PC-9 (cell line): ENCODE measurements at regions not wholly inside any gene's neighbourhood (a gene's known extent, or its start where the extent isn't known, plus 50 kb on each side); places are given as distances from the start of the nearest gene placed in this dataset.

Source experiments
- BruUV-seq: library from RNA; stranded (reverse); fragments of 400-500 nt; replicated peaks from 2 replicates; lab custom pipeline; 2021; lab: Mats Ljungman, UMichigan
- CTCF ChIA-PET: fragments of 300-600 bp; sonication (Branson Sonifier 250); formaldehyde crosslinking; loops from one replicate; lab custom pipeline; 2022; ENCODE audit warnings: antibody characterized with exemption; lab: Charles Lee
- POLR2A ChIA-PET: fragments of 300-600 bp; sonication (Branson Sonifier 250); formaldehyde crosslinking; loops from one replicate; lab custom pipeline; 2022; ENCODE audit warnings: antibody characterized with exemption; ENCODE audit not compliant: unreplicated experiment; lab: Charles Lee
- DNase-seq, 2 experiments: peaks; one replicate each; pipeline versions ENCODE4 v3.0.0 to v3.0.0-alpha.2; 2015 to 2022; ENCODE audit warnings: mixed read lengths in 1 of 2
- H2AFZ ChIP-seq: fragments of 200-600 bp; sonication (generic); 2 replicates; pipeline ENCODE4 v1.8.1; 2017; ENCODE audit warnings: antibody characterized with exemption
- H3F3A ChIP-seq: fragments of 200-600 bp; sonication (generic); 2 replicates; pipeline ENCODE4 v1.8.1; 2017; ENCODE audit warnings: antibody characterized with exemption, mild to moderate bottlenecking, low read depth; ENCODE audit not compliant: insufficient read depth
- H3K27ac ChIP-seq: fragments of 200-600 bp; sonication (generic); 2 replicates; pipeline ENCODE4 v1.6.1; 2016; ENCODE audit warnings: mixed run types
- H3K27me3 ChIP-seq: fragments of 200-600 bp; sonication (generic); 2 replicates; pipeline ENCODE4 v1.6.1; 2016; ENCODE audit warnings: low read depth, mixed run types; ENCODE audit not compliant: insufficient read depth
- H3K36me3 ChIP-seq: fragments of 200-600 bp; sonication (generic); 2 replicates; pipeline ENCODE4 v1.6.1; 2016; ENCODE audit warnings: low read depth, mixed run types
- H3K4me1 ChIP-seq: fragments of 200-600 bp; sonication (generic); replicated peaks from 2 replicates; pipeline ENCODE4 v1.6.1; 2016; ENCODE audit warnings: mixed run types; ENCODE audit not compliant: insufficient read depth
- H3K4me2 ChIP-seq: fragments of 200-600 bp; sonication (generic); 2 replicates; pipeline ENCODE4 v1.6.1; 2017; ENCODE audit warnings: mixed run types
- H3K4me3 ChIP-seq: fragments of 200-600 bp; sonication (generic); 2 replicates; pipeline ENCODE4 v1.6.1; 2016; ENCODE audit warnings: mixed run types
- H3K79me2 ChIP-seq: fragments of 200-600 bp; sonication (generic); 2 replicates; pipeline ENCODE4 v1.6.1; 2017; ENCODE audit warnings: low read depth, mixed run types
- H3K9me2 ChIP-seq: fragments of 200-600 bp; sonication (generic); 2 replicates; pipeline ENCODE4 v1.8.1; 2017; ENCODE audit warnings: mild to moderate bottlenecking; ENCODE audit not compliant: insufficient read depth
- H3K9me3 ChIP-seq: fragments of 200-600 bp; sonication (generic); 2 replicates; pipeline ENCODE4 v1.8.1; 2016; ENCODE audit warnings: low read depth; ENCODE audit not compliant: insufficient read depth
- H4K20me1 ChIP-seq: fragments of 200-600 bp; sonication (generic); 2 replicates; pipeline ENCODE4 v1.8.1; 2017; ENCODE audit not compliant: insufficient read depth
- EZH2 ChIP-seq: fragments of 200-600 bp; sonication (generic); IDR thresholded peaks from 2 replicates; pipeline ENCODE4 v1.8.0; 2017; ENCODE audit warnings: antibody characterized with exemption, low read depth
- intact Hi-C: fragments of 100-400 bp; cut with micrococcal nuclease; formaldehyde crosslinking; loops from one replicate; pipeline ENCODE4 v1.10.0; 2022; ENCODE audit not compliant: unreplicated experiment
- TF ChIP-seq, protein P1 (sequence below): fragments of 200-600 bp; sonication (generic); conservative IDR thresholded peaks from 2 replicates; pipeline ENCODE4 v1.6.1; 2017; ENCODE audit warnings: mixed run types, antibody characterized with exemption, mild to moderate bottlenecking, moderate library complexity

DNA sequence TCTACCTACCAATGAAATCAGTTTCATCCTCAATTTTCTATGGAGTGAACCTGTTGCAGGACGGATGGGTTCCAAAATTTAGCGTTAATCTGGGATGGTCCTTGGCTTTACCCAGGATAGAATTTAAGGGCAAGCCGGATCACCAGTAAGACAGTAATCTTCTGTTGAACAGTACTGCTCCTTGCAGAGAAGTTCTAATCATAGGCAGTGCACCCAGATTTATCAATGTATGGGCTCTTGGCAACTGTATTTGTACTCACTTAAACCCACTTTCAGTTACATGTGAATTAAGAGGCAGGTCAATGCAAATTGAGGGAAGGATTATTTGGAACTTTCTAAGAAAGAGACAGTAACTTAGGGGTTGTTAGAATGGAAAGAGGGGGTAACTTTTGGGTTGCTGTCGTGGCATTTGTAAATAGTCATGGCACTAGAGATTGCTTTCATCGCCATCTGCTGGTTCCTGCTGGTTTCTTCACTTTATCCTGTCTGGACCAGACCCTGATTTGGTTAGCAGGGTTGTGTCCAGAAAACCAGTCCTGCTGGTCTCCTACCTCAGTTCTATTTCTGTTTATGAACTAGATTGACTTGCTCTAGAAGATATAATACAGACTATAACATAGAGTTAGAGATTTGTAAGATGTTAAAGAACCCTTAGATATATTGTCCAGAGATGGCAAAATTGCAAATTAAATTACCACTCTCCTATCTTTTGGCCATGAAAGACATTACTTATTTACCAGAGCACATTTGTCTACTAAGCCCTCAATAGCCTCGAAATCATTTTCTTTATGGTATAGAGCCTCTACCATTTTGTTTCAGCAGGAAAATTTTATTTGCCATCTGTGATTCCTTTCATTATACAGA lies 646.3 kb downstream of the UTRN start:
- Histone ChIP-seq H3K4me1 (0 out of 2 replicates have a peak, but pooled peaks cover 11% of the 10 kb centered on the region), H3K36me3 (no peaks in the 10 kb centered on the region), H3K4me2 (0 out of 2 replicates have a peak overlapping the region, but pooled peaks have one; percentile 26), H3K9me3 (peaks cover 8% of the 10 kb centered on the region; the same call in 1 of the 2 replicates), H3K27me3 (no peaks in the 10 kb centered on the region), H3K4me3 (no peak overlapping the region), H3K9me2 (no peaks in the 10 kb centered on the region), H3F3A (no peaks in the 10 kb centered on the region), H4K20me1 (no peaks in the 10 kb centered on the region), H3K79me2 (no peaks in the 10 kb centered on the region), H2AFZ (no peak overlapping the region), H3K27ac (no peak overlapping the region)
- no peak for TF ChIP-seq EZH2
- TF ChIP-seq, protein P1, sequence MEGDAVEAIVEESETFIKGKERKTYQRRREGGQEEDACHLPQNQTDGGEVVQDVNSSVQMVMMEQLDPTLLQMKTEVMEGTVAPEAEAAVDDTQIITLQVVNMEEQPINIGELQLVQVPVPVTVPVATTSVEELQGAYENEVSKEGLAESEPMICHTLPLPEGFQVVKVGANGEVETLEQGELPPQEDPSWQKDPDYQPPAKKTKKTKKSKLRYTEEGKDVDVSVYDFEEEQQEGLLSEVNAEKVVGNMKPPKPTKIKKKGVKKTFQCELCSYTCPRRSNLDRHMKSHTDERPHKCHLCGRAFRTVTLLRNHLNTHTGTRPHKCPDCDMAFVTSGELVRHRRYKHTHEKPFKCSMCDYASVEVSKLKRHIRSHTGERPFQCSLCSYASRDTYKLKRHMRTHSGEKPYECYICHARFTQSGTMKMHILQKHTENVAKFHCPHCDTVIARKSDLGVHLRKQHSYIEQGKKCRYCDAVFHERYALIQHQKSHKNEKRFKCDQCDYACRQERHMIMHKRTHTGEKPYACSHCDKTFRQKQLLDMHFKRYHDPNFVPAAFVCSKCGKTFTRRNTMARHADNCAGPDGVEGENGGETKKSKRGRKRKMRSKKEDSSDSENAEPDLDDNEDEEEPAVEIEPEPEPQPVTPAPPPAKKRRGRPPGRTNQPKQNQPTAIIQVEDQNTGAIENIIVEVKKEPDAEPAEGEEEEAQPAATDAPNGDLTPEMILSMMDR = peak; percentile 78
- POLR2A ChIA-PET = no interaction called here
- BruUV-seq = no TSS peak
- CTCF ChIA-PET = no interaction called here
- DNase-seq = peak; percentile 30 to 49
- intact Hi-C loops = loop anchor here (2.0 to 5.0 kb wide), 4 partner anchors 97 to 347 kb away; no protein-coding TSS in a partner anchor

DNA sequence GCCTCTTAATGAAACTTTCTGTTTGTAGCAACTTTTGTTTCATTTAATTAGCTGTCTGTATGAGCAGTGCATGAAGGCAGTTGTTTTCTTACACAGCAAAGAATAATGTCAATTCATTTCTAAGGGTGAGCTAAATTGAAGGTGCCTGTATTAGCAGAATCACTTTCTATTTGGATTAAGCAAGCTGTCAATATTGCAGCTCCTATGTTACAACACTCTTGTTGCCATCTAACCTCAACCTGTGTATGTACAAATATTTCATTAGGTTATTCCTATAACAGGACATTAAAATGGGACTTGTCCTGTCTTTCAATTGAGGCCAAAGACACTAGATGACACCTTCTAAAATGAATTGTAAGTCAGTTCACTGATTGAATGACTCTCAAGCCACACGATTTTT lies 647.5 kb downstream of the UTRN start:
- H3K36me3 ChIP-seq = no peaks in the 10 kb centered on the region
- CTCF ChIA-PET = no interaction called here

DNA sequence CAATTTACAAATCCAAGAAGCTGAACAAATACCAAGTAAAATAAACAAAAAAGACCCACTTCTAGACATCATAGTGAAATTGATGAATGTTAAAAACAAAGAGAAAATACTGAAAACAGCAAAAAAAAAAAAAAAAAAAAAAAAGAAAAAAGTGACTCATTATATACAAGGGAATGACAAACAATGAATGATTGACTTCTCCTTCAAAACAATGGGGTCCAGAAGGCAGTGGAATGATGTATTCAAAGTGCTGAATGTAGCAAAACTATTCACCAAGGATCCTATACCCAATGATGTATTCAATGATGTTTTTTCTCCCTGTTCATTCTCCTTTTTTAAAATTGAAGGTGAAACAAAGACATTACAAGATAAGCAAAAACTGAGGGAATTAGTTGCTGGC lies 650.0 kb downstream of the UTRN start:
- intact Hi-C loops = no loop called here
- Histone ChIP-seq H3K9me2 (no peaks in the 10 kb centered on the region), H3K4me3 (no peak overlapping the region), H3K79me2 (no peaks in the 10 kb centered on the region), H3K4me2 (no peak overlapping the region), H3K27ac (no peak overlapping the region), H3K36me3 (no peaks in the 10 kb centered on the region), H4K20me1 (no peaks in the 10 kb centered on the region), H3K4me1 (0 out of 2 replicates have a peak, but pooled peaks cover 11% of the 10 kb centered on the region), H3K9me3 (peaks cover 8% of the 10 kb centered on the region; the same call in 1 of the 2 replicates), H2AFZ (no peak overlapping the region), H3K27me3 (no peaks in the 10 kb centered on the region), H3F3A (no peaks in the 10 kb centered on the region)
- DNase-seq = no peak
- TF ChIP-seq, protein P1 = no peak
- no peak for TF ChIP-seq EZH2
- ChIA-PET POLR2A (no interaction called here), CTCF (no interaction called here)
- no TSS peak for BruUV-seq

More for the DNA sequence above, 647.5 kb downstream of the UTRN start:
- no peak for TF ChIP-seq EZH2
- TF ChIP-seq, protein P1 = no peak
- DNase-seq = no peak
- no peak overlapping the region for H3K4me2 ChIP-seq
- no peak overlapping the region; the same call in 1 of the 2 replicates for H2AFZ ChIP-seq
- no peaks in the 10 kb centered on the region for H3K79me2 ChIP-seq
- H3K9me2 ChIP-seq = no peaks in the 10 kb centered on the region
- H4K20me1 ChIP-seq = no peaks in the 10 kb centered on the region
- H3K4me3 ChIP-seq = no peak overlapping the region
- peaks cover 8% of the 10 kb centered on the region; the same call in 1 of the 2 replicates for H3K9me3 ChIP-seq
- no peaks in the 10 kb centered on the region for H3K27me3 ChIP-seq
- H3K27ac ChIP-seq = no peak overlapping the region
- 0 out of 2 replicates have a peak, but pooled peaks cover 11% of the 10 kb centered on the region for H3K4me1 ChIP-seq
- BruUV-seq = no TSS peak
- intact Hi-C loops = loop anchor here (5.0 kb wide), 2 partner anchors 135 to 280 kb away; no protein-coding TSS in a partner anchor
- no peaks in the 10 kb centered on the region for H3F3A ChIP-seq
- POLR2A ChIA-PET = no interaction called here
